ENCODE measurements at regions not wholly inside any gene's neighbourhood (a gene's known extent, or its start where the extent isn't known, plus 50 kb on each side); places are given as distances from the start of the nearest gene placed in this dataset.

- no peak for TF ChIP-seq POLR2AphosphoS5 (IDR thresholded peaks at IDR 0.05)
- no peak for TF ChIP-seq CTCF (IDR thresholded peaks at IDR 0.05; ENCODE audit: poor library complexity, severe bottlenecking)
- TF ChIP-seq TAF1 (IDR thresholded peaks at IDR 0.05; ENCODE audit: low read depth) = no peak
- TF ChIP-seq, protein P1, sequence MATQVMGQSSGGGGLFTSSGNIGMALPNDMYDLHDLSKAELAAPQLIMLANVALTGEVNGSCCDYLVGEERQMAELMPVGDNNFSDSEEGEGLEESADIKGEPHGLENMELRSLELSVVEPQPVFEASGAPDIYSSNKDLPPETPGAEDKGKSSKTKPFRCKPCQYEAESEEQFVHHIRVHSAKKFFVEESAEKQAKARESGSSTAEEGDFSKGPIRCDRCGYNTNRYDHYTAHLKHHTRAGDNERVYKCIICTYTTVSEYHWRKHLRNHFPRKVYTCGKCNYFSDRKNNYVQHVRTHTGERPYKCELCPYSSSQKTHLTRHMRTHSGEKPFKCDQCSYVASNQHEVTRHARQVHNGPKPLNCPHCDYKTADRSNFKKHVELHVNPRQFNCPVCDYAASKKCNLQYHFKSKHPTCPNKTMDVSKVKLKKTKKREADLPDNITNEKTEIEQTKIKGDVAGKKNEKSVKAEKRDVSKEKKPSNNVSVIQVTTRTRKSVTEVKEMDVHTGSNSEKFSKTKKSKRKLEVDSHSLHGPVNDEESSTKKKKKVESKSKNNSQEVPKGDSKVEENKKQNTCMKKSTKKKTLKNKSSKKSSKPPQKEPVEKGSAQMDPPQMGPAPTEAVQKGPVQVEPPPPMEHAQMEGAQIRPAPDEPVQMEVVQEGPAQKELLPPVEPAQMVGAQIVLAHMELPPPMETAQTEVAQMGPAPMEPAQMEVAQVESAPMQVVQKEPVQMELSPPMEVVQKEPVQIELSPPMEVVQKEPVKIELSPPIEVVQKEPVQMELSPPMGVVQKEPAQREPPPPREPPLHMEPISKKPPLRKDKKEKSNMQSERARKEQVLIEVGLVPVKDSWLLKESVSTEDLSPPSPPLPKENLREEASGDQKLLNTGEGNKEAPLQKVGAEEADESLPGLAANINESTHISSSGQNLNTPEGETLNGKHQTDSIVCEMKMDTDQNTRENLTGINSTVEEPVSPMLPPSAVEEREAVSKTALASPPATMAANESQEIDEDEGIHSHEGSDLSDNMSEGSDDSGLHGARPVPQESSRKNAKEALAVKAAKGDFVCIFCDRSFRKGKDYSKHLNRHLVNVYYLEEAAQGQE (IDR thresholded peaks at IDR 0.05; ENCODE audit: borderline replicate concordance) = no peak
- no peak for TF ChIP-seq EZH2 (IDR thresholded peaks at IDR 0.05; ENCODE audit: borderline replicate concordance, insufficient read depth, low read length, poor library complexity, severe bottlenecking)
- TF ChIP-seq EP300 (conservative IDR thresholded peaks at IDR 0.05; ENCODE audit: poor library complexity, severe bottlenecking) = no peak
- TF ChIP-seq SMC3 (conservative IDR thresholded peaks at IDR 0.05; ENCODE audit: poor library complexity) = no peak
- no peak for TF ChIP-seq MXI1 (conservative IDR thresholded peaks at IDR 0.05; ENCODE audit: poor library complexity, severe bottlenecking)
- TF ChIP-seq RAD21 (conservative IDR thresholded peaks at IDR 0.05) = no peak
Observed at GRCh38 chr13:107590556-107590955, 624.8 kb downstream of the LIG4 start.

Data from neural cell (in vitro differentiated cells).